ENCODE measurements at regions not wholly inside any gene's neighbourhood (a gene's known extent, or its start where the extent isn't known, plus 50 kb on each side); places are given as distances from the start of the nearest gene placed in this dataset.

- intact Hi-C loops (cut with micrococcal nuclease), result no loop called here
- ATAC-seq, result no peak
- no peaks in the 10 kb centered on the region for H3F3A ChIP-seq (ENCODE audit: low read length, unreplicated experiment)
- no peaks in the 10 kb centered on the region for H4K20me1 ChIP-seq (ENCODE audit: low read length)
- BruUV-seq (replicated peaks), result no TSS peak
- no peaks in the 10 kb centered on the region for H3K79me2 ChIP-seq (ENCODE audit: low read length)
- no peak overlapping the region for H2AFZ ChIP-seq (ENCODE audit: low read length)
- H3K9me3 ChIP-seq (ENCODE audit: low read length), result no peaks in the 10 kb centered on the region
- TF ChIP-seq EZH2phosphoT487 (IDR thresholded peaks at IDR 0.05; ENCODE audit: borderline replicate concordance, low read length), result no peak
- no peak for TF ChIP-seq CTCF (conservative IDR thresholded peaks at IDR 0.05; ENCODE audit: low read depth, low read length)
- no peak for TF ChIP-seq EZH2 (IDR thresholded peaks at IDR 0.05; ENCODE audit: low read length, unreplicated experiment)
- ChIA-PET POLR2A (ENCODE audit: unreplicated experiment) (no interaction called here), CTCF (no interaction called here)
- H3K4me1 ChIP-seq (ENCODE audit: insufficient read depth, low read length), result no peaks in the 10 kb centered on the region
- H3K36me3 ChIP-seq (ENCODE audit: low read depth, low read length), result no peaks in the 10 kb centered on the region
- H3K27ac ChIP-seq (ENCODE audit: low read length), result no peak overlapping the region
- no peaks in the 10 kb centered on the region for H3K27me3 ChIP-seq (ENCODE audit: low read length)
- H3K4me3 ChIP-seq (ENCODE audit: low read length), result no peak overlapping the region
- DNase-seq, result no peak
- H3K9ac ChIP-seq (ENCODE audit: low read length), result no peak overlapping the region
- H3K4me2 ChIP-seq (ENCODE audit: low read length), result no peak overlapping the region
- no peaks in the 10 kb centered on the region for H3K9me2 ChIP-seq (replicated peaks; ENCODE audit: low read length)
These were observed 372.7 kb upstream of the CDH11 start for GRCh38 chr16:65494609-65495008.

GRCh38 chr16:65494080-65494479, 372.2 kb upstream of the CDH11 start:
- Histone ChIP-seq H3K4me3 (ENCODE audit: low read length) (no peak overlapping the region), H3K9me3 (ENCODE audit: low read length) (no peaks in the 10 kb centered on the region), H3K27ac (ENCODE audit: low read length) (no peak overlapping the region), H3K27me3 (ENCODE audit: low read length) (no peaks in the 10 kb centered on the region), H4K20me1 (ENCODE audit: low read length) (no peaks in the 10 kb centered on the region), H3K79me2 (ENCODE audit: low read length) (no peaks in the 10 kb centered on the region), H3F3A (ENCODE audit: low read length, unreplicated experiment) (no peaks in the 10 kb centered on the region), H3K9me2 (replicated peaks; ENCODE audit: low read length) (no peaks in the 10 kb centered on the region), H3K4me2 (ENCODE audit: low read length) (no peak overlapping the region), H3K4me1 (ENCODE audit: insufficient read depth, low read length) (no peaks in the 10 kb centered on the region), H2AFZ (ENCODE audit: low read length) (no peak overlapping the region), H3K9ac (ENCODE audit: low read length) (no peak overlapping the region), H3K36me3 (ENCODE audit: low read depth, low read length) (no peaks in the 10 kb centered on the region)
- POLR2A ChIA-PET (ENCODE audit: unreplicated experiment), result no interaction called here
- CTCF ChIA-PET, result no interaction called here
- intact Hi-C loops (cut with micrococcal nuclease), result no loop called here
- BruUV-seq (replicated peaks), result no TSS peak
- no peak for ATAC-seq
- DNase-seq, result no peak
- TF ChIP-seq EZH2 (IDR thresholded peaks at IDR 0.05; ENCODE audit: low read length, unreplicated experiment) (no peak), EZH2phosphoT487 (IDR thresholded peaks at IDR 0.05; ENCODE audit: borderline replicate concordance, low read length) (no peak), CTCF (conservative IDR thresholded peaks at IDR 0.05; ENCODE audit: low read depth, low read length) (no peak)

- Histone ChIP-seq H3K9me2 (replicated peaks; ENCODE audit: low read length) (no peaks in the 10 kb centered on the region), H3K4me3 (ENCODE audit: low read length) (no peak overlapping the region), H3K9ac (ENCODE audit: low read length) (no peak overlapping the region), H3K27me3 (ENCODE audit: low read length) (no peaks in the 10 kb centered on the region), H3K4me1 (ENCODE audit: insufficient read depth, low read length) (no peaks in the 10 kb centered on the region), H2AFZ (ENCODE audit: low read length) (no peak overlapping the region), H3K27ac (ENCODE audit: low read length) (no peak overlapping the region), H3K79me2 (ENCODE audit: low read length) (no peaks in the 10 kb centered on the region), H4K20me1 (ENCODE audit: low read length) (no peaks in the 10 kb centered on the region), H3K36me3 (ENCODE audit: low read depth, low read length) (no peaks in the 10 kb centered on the region), H3F3A (ENCODE audit: low read length, unreplicated experiment) (no peaks in the 10 kb centered on the region), H3K9me3 (ENCODE audit: low read length) (no peaks in the 10 kb centered on the region), H3K4me2 (ENCODE audit: low read length) (no peak overlapping the region)
- ChIA-PET CTCF (no interaction called here), POLR2A (ENCODE audit: unreplicated experiment) (no interaction called here)
- ATAC-seq, result no peak
- intact Hi-C loops (cut with micrococcal nuclease), result no loop called here
- DNase-seq, result no peak
- no TSS peak for BruUV-seq (replicated peaks)
- TF ChIP-seq CTCF (conservative IDR thresholded peaks at IDR 0.05; ENCODE audit: low read depth, low read length) (no peak), EZH2phosphoT487 (IDR thresholded peaks at IDR 0.05; ENCODE audit: borderline replicate concordance, low read length) (no peak), EZH2 (IDR thresholded peaks at IDR 0.05; ENCODE audit: low read length, unreplicated experiment) (no peak)
These were observed 368.4 kb upstream of the CDH11 start for GRCh38 chr16:65490286-65490685.
